ENCODE measurements at regions not wholly inside any gene's neighbourhood (a gene's known extent, or its start where the extent isn't known, plus 50 kb on each side); places are given as distances from the start of the nearest gene placed in this dataset.

- DNase-seq (ENCODE audit: low spot score) = no peak
- Mint-ChIP-seq H3K27ac (ENCODE audit: unreplicated experiment) (no peak overlapping the region), H3K36me3 (ENCODE audit: low read depth) (no peaks in the 10 kb centered on the region), H3K9me3 (ENCODE audit: low read depth) (no peaks in the 10 kb centered on the region), H3K4me3 (ENCODE audit: unreplicated experiment) (no peak overlapping the region), H3K27me3 (ENCODE audit: low read depth) (no peaks in the 10 kb centered on the region), H3K4me1 (ENCODE audit: low read depth) (peaks cover 17% of the 10 kb centered on the region)
- TF ChIP-seq CTCF (IDR thresholded peaks at IDR 0.05) = no peak
These were observed 91.7 kb upstream of the SLC35G4 start for GRCh38 chr18:11517704-11518103.

GRCh38 chr18:11516751-11517503 is 92.5 kb upstream of the SLC35G4 start:
- no peak for TF ChIP-seq CTCF (IDR thresholded peaks at IDR 0.05)
- Mint-ChIP-seq H3K4me1 (ENCODE audit: low read depth) (peaks cover 13% of the 10 kb centered on the region), H3K36me3 (ENCODE audit: low read depth) (no peaks in the 10 kb centered on the region), H3K27ac (ENCODE audit: unreplicated experiment) (no peak overlapping the region), H3K9me3 (ENCODE audit: low read depth) (no peaks in the 10 kb centered on the region), H3K4me3 (ENCODE audit: unreplicated experiment) (no peak overlapping the region), H3K27me3 (ENCODE audit: low read depth) (no peaks in the 10 kb centered on the region)
- no peak for DNase-seq (ENCODE audit: low spot score)

GRCh38 chr18:11514267-11514666 is 95.1 kb upstream of the SLC35G4 start:
- Mint-ChIP-seq H3K4me1 (ENCODE audit: low read depth) (peaks cover 7% of the 10 kb centered on the region), H3K27me3 (ENCODE audit: low read depth) (no peaks in the 10 kb centered on the region), H3K36me3 (ENCODE audit: low read depth) (no peaks in the 10 kb centered on the region), H3K27ac (ENCODE audit: unreplicated experiment) (no peak overlapping the region), H3K4me3 (ENCODE audit: unreplicated experiment) (no peak overlapping the region), H3K9me3 (ENCODE audit: low read depth) (no peaks in the 10 kb centered on the region)
- no peak for DNase-seq (ENCODE audit: low spot score)
- TF ChIP-seq CTCF (IDR thresholded peaks at IDR 0.05) = no peak

- DNase-seq (ENCODE audit: low spot score) = no peak
- no peaks in the 10 kb centered on the region for H3K36me3 Mint-ChIP-seq (ENCODE audit: low read depth)
- TF ChIP-seq CTCF (IDR thresholded peaks at IDR 0.05) = peak; percentile 77
- H3K4me3 Mint-ChIP-seq (ENCODE audit: unreplicated experiment) = no peak overlapping the region
- no peaks in the 10 kb centered on the region for H3K27me3 Mint-ChIP-seq (ENCODE audit: low read depth)
- no peaks in the 10 kb centered on the region for H3K9me3 Mint-ChIP-seq (ENCODE audit: low read depth)
- H3K4me1 Mint-ChIP-seq (ENCODE audit: low read depth) = peaks cover 7% of the 10 kb centered on the region
- H3K27ac Mint-ChIP-seq (ENCODE audit: unreplicated experiment) = no peak overlapping the region
These were observed 97.0 kb upstream of the SLC35G4 start for GRCh38 chr18:11512096-11513025.

- no peaks in the 10 kb centered on the region for H3K36me3 Mint-ChIP-seq (ENCODE audit: low read depth)
- no peak for TF ChIP-seq CTCF (IDR thresholded peaks at IDR 0.05)
- H3K27ac Mint-ChIP-seq (ENCODE audit: unreplicated experiment) = no peak overlapping the region
- H3K27me3 Mint-ChIP-seq (ENCODE audit: low read depth) = no peaks in the 10 kb centered on the region
- DNase-seq (ENCODE audit: low spot score) = no peak
- peaks cover 11% of the 10 kb centered on the region for H3K4me1 Mint-ChIP-seq (ENCODE audit: low read depth)
- H3K4me3 Mint-ChIP-seq (ENCODE audit: unreplicated experiment) = no peak overlapping the region
- H3K9me3 Mint-ChIP-seq (ENCODE audit: low read depth) = no peaks in the 10 kb centered on the region
These were observed 97.8 kb upstream of the SLC35G4 start for GRCh38 chr18:11511434-11512095.

Data from chondrocyte (in vitro differentiated cells).